Astrocyte of the spinal cord (primary cell): ENCODE measurements at regions not wholly inside any gene's neighbourhood (a gene's known extent, or its start where the extent isn't known, plus 50 kb on each side); places are given as distances from the start of the nearest gene placed in this dataset.

Experiments
- DNase-seq: peaks from one replicate; pipeline ENCODE4 v3.0.0; 2011; ENCODE audit warnings: low read depth, low spot score
- H3K4me3 ChIP-seq: 2 replicates; pipeline ENCODE4 v1.5.1; 2011; ENCODE audit warnings: low read depth, mild to moderate bottlenecking, low read length, moderate library complexity
- in situ Hi-C: cut with HindIII; loops from 2 replicates; pipeline ENCODE4 v1.10.0; 2017; ENCODE audit warnings: low sequenced_read_pairs
- TF ChIP-seq, protein P1 (sequence below): IDR thresholded peaks from 2 replicates; pipeline ENCODE4 v1.5.1; 2012; ENCODE audit warnings: low read depth, mild to moderate bottlenecking, low read length, inconsistent platforms

DNA sequence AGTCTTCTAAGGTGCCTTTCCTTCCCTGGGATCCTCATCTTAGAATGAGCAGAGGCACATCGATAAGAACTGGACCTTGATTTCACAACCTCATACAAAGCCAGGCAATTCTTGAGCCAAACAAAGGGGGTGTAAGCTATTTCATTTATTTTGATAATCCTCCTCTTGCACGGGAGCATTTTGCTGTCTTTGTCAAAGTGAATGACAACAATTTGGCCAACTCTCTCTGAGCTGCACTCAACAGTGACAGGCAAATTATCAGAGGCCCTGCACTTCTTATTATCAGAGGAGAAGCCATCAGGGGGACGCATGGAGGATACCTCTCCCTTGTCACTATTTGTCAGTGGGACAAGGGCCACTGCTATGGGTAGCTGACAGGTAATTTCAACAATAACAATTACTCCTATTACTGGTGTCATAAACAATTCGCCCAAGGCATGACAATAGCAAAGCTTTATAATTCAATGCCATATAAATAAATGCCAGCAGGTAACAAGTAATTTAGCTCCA, 260.4 kb downstream of the MEIS1 start:
- no peak overlapping the region for H3K4me3 ChIP-seq
- DNase-seq = no peak
- in situ Hi-C loops = no loop called here
- TF ChIP-seq, protein P1, sequence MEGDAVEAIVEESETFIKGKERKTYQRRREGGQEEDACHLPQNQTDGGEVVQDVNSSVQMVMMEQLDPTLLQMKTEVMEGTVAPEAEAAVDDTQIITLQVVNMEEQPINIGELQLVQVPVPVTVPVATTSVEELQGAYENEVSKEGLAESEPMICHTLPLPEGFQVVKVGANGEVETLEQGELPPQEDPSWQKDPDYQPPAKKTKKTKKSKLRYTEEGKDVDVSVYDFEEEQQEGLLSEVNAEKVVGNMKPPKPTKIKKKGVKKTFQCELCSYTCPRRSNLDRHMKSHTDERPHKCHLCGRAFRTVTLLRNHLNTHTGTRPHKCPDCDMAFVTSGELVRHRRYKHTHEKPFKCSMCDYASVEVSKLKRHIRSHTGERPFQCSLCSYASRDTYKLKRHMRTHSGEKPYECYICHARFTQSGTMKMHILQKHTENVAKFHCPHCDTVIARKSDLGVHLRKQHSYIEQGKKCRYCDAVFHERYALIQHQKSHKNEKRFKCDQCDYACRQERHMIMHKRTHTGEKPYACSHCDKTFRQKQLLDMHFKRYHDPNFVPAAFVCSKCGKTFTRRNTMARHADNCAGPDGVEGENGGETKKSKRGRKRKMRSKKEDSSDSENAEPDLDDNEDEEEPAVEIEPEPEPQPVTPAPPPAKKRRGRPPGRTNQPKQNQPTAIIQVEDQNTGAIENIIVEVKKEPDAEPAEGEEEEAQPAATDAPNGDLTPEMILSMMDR = no peak

DNA sequence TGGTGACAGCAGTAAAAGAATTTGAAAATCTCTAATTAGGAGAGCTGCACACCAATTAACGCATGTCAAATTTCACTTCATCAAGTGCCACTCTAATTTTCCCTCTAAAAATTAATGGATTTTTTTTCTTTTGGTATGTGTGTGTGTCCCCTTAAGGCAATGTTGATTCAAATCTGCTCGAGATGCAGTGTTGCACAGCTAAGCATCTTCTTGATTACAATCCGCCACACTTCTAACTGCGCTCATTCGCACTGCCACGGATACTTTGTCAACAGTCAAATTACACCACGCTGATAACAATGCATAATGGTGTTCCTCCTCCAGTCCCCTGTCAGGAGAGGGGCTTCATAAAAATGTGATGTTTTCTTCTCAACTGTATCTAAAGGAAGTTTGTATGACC, 261.4 kb downstream of the MEIS1 start:
- DNase-seq = no peak
- no peak overlapping the region for H3K4me3 ChIP-seq
- in situ Hi-C loops = no loop called here
- TF ChIP-seq, protein P1 = no peak

DNA sequence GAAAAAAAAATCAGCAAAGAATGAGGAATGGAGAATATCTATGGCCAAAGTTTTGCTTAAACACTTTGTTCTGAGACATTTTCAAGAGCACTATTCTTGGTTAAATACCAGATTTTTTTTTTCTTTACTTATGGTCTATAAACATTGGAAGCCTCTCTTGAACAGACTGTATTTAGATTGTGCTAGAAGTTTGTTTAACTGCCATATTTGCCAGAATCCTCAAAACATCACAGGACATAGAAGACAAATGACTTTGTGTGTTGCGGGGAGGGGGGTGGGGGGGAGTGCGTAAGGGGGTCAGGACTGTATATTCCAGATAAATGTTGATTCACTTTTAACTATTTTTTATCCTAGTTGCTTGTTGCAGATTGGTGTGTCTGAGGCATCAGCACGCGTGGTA, 262.0 kb downstream of the MEIS1 start:
- H3K4me3 ChIP-seq = no peak overlapping the region
- DNase-seq = no peak
- in situ Hi-C loops = no loop called here
- TF ChIP-seq, protein P1 = no peak

DNA sequence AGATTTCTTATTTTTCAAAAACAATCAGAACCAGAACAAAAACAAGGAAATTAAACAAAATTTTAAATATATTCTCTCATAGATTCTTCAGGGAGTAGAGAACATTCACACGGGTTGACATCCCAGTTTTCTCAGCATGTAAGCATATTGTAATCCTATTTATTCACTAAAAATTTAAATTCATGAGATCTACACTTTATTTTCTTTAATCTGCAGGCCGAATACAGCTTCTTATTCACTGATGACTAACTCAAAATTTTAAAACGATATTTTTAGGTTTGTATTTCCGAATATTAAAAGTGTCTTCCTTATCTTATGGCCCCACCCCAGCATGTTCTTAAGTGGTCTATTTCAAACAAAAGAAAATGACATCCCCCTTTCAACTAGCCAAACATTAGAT, 262.4 kb downstream of the MEIS1 start:
- TF ChIP-seq, protein P1 = no peak
- in situ Hi-C loops = no loop called here
- DNase-seq = no peak
- H3K4me3 ChIP-seq = no peak overlapping the region

DNA sequence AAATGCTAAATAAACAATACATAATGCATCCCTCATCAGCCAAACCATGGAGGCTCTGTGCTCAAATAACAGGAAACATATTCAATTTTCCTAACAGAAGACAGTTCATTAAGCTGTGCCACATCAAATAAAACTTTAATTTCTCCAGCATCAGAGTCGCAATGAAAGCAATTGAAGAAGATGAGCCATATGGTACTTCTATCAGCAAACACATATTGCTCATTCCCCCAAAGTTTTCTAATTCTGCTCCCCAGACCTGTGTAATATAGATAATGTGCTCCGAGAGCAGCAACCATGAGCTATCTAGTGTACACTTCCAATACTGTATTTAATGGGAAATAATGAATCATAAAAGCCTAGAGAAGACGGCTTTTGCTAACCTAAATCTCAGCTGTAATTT, 263.2 kb downstream of the MEIS1 start:
- in situ Hi-C loops = no loop called here
- no peak overlapping the region for H3K4me3 ChIP-seq
- no peak for DNase-seq
- TF ChIP-seq, protein P1 = no peak

DNA sequence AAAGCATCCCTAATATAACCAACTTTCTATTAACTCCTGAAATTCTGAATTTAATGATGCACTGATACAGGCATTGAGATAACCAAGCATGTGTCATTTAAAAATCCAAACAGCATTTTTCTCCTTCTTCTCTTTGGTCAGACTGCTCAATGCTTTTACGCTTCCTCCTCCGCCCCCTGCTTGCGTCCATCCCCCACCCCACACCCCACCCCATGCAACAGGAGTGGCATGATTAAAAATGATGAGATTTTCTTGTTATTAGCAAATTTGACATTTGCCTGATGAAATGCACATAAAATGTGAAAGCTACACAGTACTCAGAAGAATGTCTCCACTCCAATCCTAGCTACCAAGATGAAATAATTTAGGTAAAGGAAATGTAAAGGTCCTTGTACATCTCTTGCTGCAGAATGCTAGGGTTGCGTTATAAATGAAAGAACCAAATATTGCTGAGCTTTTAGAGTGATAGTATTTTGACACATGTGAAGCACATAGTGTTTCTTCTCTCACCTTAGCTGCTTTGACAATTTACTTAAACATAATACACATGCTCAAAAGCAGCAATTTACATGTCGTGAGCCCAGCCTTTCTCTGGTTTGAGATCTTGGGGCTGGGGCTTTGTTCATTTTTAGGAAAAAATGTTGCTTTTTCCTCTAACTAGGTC, 263.8 kb downstream of the MEIS1 start:
- in situ Hi-C loops = no loop called here
- no peak for DNase-seq

More for the DNA sequence above, 263.8 kb downstream of the MEIS1 start:
- H3K4me3 ChIP-seq = no peak overlapping the region
- TF ChIP-seq, protein P1 = no peak
